Activated CD4-positive, CD25-positive, alpha-beta regulatory T cell treated with anti-CD3 and anti-CD28 coated beads, Interleukin-2, amount 50 U/mL, for 24 hours (primary cell): ENCODE measurements at regions not wholly inside any gene's neighbourhood (a gene's known extent, or its start where the extent isn't known, plus 50 kb on each side); places are given as distances from the start of the nearest gene placed in this dataset.

Experiments used
- ATAC-seq, 2 donors: fragments of 150-1000 bp; cut with Tn5 transposase; one replicate each; pipeline ENCODE4 v1.10.0; 2021; ENCODE audit warnings: mild to moderate bottlenecking in 1 of 2, moderate library complexity in 1 of 2

DNA sequence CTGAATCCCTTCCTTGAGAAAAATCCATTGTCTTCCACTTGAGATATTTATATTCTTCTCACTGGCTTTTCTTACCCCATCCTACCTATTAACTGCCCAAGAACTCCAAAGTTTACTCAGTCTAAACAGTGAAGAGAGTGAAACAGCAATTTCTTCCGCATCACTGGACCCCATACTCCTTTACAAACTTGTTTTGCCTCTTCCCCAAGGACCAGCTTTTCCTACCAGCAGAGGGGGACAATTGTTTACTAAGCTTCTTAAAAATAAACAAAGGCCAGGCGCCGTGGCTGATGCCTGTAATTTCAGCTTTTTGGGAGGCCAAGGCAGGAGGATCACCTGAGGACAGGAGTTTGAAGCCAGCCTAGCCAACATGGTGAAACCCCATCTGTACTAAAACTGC lies 52.0 kb downstream of the LRATD1 start:
- no peak for ATAC-seq

DNA sequence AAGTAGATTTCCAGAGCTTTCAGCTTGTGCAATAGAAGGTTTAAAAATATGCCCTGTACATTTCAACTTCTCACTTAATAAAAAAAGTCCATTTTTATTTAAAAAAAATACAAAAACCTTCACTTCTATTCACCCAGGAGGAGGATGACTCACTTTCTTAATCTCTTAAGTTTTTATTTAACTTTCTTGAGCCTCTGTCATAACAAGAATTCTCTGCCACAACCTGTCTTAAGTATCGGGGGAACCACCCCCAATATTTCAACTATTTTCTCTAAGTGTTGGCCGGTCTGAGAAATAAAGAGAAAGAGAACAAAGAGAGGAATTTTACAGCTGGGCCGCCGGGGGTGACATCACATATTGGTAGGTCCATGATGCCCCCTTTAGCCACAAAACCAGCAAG lies 58.4 kb downstream of the LRATD1 start:
- ATAC-seq, result no peak

DNA sequence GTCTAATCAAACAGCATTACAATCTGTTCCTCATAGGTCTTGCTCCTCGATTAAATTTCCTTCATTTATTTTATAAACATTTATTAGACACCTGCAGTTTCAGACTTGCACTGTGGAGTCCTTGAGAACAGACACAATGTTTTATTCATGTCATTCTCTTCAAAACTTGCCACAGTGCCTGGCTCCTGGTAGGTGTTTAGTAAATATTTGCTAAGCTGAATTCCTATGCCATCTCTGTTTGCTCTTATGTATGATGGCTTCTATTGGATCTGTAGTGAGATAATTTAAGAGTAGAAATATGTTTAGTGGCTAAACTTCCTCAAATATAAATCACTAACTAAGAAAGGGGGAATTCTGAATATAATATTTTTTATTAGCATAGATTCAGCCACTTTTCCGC lies 61.4 kb downstream of the LRATD1 start:
- no peak for ATAC-seq

DNA sequence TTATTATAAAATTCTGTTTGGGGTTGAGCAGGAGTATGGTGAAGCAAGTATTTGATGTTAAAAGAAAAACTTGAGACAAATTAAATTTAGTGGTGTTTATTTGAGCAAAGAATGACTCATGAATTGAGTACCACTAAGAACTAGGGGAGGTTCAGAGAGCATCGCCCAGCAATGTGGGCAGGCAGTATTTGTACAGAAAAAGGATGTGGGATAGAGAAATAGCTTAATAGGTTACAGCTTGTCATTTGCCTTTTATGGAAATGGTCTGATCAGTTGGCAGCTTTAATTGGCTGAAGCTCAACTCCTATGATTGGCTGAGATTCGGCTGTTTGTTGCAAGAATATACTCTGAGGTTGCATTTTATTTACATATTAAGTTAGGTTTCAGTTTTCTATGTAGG lies 68.2 kb downstream of the LRATD1 start:
- ATAC-seq, result no peak

DNA sequence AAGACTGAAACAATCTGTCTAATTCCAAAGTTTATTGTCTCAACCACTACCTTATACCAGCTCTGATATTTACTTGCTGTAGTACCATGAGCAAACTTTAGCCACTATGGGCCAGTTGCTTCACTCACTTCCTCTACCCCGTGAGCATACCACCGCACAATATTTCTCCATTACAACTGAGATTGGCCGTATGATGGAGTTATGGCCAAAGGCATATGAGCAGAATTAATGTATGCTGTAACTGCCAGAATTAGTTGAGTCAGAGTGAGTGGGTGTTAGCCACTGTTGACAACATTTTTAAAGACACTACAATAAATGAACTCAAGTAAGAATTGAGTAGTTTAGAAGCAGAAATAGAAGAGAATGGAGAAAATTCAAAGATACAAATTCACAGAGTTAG lies 69.7 kb downstream of the LRATD1 start:
- ATAC-seq, result no peak

DNA sequence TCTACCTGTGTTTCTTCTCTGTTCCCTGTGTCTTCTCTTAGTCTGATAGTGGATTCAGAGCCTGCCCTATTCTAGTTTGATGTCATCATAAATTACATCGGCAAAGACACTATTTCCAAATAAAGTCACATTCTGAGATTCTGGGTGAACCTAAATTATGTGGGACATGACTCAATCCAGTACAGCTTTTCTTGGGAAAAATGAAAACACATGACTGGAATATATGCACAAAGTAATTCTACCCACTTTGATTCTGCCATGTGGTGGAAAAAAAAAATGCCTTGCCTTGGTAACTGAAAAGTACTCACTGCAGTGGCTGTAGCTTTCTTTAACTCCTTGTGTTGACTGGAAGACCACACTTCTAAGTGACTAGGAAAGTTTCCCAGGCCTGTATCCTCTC lies 73.7 kb downstream of the LRATD1 start:
- ATAC-seq, result no peak

DNA sequence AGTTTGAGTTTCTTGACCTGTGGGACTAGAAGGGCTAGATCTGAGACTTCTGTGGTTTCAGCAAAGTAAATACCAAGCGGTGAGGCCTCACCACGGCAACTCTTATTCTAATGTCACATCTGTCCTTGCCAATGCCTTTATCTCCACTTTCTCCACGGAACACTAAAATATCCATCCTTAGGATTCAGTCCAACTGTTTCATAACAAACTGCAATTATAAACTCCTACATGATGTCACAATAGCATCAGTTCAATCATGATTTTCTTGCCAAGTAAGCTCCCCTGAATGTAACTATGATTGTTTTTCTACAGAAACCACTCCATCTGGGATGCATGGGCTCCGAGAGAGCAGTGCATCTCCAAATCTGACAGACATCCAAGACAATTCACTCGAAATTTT lies 79.6 kb downstream of the LRATD1 start:
- no peak for ATAC-seq

DNA sequence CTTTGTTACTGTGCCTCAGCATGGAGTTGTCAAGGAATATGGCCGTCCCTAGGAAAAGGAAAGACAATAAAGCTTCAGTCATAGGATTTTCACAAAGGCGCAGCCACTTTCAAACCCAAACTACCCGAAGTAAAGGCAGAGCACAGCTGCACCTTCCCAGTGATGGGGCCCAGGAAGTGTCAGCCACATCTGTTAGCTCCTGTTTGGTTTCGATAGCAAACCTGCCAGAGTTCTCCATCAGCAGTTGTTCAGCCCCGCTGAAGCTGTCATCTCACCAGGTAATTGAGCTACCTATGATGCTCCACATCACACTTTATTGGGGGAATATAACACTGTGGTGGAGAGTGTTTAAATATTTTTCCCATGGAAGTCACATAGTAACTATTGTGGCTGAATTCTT lies 80.7 kb downstream of the LRATD1 start:
- ATAC-seq, result no peak

DNA sequence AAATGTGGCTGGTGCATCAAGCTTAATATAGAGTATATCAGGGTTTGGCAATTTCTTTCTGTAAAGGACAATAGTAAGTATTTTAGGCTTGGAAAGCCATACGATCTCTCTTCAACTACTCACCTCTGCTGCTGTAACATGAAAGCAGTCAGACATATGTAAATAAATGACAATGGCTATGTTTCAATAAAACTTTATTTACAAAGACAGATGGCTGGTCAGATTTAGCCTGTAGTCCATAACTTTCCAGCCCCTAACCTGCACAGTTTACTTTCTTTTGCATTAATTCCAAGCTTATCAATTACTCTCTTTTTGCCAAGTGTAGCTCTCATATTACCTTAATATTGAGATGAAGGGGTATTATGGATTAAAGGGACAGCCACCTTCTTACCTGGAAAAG lies 83.1 kb downstream of the LRATD1 start:
- no peak for ATAC-seq

DNA sequence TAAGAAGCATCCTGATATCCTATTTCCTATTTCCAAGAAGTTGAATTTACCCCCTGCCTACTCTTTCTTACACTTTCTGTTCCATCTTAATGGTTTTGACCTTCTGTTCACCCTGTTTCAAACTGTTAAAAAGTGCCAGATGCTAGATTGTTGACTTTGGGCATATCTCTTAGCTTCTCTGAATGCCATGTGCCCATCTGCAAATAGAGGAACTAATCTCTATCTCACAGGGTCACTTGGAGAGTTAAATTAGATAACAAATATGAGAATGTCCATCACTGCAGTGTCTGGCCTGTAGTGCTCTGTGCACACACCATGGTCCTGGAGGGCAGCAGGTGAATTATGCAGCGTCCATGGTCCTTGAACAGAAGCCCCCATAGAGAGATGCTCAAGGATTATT lies 83.8 kb downstream of the LRATD1 start:
- ATAC-seq, result no peak

DNA sequence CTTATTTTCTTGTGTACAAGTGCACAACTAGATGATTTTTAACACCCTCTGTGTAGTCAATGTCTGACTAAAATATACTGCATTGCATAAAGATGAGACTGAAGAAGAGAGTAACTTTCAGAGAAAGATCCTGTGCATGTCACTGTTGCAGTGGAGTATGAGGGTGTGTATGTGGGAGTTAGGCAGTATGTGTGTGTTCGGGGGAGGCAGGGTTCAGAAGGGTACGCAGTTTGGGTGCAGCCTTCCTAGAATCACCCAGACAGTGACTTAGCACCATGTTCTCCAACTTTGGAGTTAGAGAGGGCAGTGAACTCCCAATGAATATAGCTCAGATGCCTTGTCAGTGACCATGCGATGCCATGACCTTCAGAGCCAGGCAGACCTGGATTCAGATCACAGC lies 84.6 kb downstream of the LRATD1 start:
- ATAC-seq, result no peak

DNA sequence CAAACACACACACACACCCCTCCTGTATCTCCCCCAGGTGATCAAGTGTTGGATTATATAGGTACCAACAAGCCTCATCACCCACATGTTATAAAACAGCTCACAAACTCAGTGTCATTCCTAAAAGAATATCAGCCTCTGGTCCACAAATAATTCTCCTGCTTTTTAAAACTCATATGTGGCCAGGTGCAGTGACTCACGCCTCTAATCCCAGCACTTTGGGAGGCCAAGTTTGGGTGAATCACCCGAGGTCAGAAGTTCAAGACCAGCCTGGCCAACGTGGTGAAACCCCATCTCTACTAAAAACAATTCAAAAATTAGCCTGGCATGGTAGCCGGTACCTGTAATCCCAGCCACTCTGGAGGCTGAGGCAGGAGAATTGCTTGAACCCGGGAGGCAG lies 87.8 kb downstream of the LRATD1 start:
- ATAC-seq, result no peak

DNA sequence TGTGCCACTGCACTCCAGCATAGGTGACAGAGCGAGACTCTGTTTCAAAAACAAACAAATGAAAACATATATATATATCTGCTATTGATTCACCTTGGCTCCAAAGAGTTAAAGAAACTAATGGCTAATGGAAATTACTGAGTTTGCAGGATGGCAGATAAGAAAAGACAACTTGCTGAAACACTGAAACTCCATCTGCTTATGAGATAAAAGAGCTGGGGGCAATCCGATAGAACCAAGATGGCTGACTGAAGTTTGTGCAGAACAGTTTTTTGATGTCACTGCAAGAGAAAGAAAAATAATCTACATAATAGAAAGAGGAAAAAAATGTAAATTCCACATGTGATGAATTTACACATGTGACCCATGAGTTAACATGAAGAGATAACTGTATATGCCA lies 88.2 kb downstream of the LRATD1 start:
- ATAC-seq, result no peak

DNA sequence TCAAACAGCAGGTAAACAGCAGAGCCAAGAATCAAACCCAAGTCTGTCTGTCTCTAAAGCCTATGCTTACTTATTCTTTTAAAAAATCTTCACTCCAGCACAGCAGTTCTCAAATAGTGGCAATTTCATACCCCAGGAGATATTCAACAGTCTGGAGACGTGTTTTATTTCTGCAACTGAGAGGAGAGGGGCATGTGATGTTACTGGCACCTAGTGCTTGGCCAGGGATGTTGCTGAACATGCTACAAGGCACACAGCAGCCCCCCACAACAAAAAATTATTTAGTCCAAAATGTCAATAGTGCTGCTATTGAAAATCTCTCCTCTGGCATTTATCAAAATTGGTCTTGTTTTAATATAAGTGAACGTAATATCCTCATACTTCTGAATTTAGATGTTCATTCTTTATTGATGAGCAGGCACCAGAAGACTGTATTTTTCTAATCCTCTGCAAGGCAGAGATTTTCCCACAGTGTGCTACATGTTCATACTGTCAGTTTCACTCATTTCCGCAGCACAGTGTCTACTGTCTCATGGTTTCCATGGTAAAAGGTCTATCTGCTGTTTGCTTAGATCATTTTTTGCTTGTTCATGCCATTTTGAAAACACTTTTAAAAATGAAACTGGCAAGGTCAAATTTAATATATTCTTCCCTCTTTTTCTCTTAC lies 90.5 kb downstream of the LRATD1 start:
- no peak for ATAC-seq

DNA sequence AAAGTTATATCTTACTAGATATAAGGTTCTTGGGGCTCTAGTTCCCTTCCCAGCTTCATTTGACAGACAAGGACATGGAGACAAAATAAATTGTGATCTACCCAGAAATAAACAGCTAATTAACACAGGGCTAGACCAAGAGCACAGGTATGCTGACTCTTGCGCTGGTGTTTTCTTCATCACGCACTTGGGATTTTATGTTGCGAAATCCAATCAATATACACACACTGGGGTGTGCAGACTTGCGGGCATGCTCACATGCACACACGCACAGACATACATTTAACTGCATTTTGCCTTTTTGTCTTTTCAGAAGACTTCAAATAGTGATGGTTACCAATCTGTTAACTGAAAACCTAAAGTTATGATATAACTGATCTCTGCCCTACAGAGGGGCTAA lies 91.2 kb downstream of the LRATD1 start:
- ATAC-seq, result no peak

DNA sequence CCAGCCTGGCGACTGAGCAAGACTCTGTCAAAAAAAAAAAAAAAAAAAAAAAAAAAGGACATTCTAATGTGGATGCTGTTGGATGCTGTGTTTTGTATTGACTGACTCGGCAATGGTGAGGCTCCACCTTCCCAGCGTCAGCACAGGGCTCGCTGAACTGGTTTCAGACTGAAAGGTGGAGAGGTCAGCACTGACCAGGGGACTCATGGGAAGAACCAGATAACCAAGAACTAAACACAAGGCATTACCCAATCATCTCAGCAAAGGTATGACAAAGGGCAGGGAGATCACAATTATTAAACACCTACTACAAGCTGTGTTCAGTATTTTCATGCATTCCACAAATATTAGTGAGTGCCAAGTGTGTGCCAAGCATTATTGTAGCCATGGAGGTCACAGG lies 103.2 kb downstream of the LRATD1 start:
- no peak for ATAC-seq

DNA sequence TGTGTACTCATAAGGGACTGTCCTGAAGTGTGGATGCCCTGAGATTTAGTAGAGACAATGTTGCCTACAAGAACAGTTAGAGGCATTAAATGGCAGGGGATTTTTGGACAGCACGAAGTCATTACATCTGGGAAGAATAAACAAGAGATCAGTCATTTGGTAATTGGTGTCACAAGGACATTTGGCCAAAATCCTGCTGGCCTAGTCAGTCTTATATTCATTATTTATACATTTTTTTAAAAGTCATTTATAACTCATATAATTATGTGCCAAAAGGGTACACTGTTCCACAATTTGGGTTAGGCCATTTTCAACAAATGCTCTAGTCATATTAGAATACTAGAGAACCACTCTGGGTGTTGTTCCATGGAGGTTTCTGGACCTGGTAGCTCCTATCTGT lies 104.7 kb downstream of the LRATD1 start:
- ATAC-seq, result no peak

DNA sequence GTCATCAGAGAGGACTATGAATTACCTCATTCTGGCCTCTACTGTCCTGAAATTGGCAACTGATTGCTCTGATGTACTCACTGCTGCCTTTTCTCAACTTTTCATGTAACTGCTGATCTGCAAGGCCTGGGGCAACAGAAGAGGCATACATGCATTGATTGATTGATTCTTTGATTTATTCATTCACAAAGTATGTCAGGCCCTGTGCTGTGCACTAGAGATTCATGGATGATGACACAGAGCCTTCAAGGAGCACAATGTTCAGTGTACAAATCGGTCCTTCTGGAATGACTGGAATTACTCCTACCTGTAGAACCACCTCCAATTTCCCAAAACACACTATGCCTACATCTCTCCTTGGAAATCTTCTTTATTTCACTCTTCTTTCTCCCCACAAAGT lies 111.3 kb downstream of the LRATD1 start:
- ATAC-seq, result no peak

DNA sequence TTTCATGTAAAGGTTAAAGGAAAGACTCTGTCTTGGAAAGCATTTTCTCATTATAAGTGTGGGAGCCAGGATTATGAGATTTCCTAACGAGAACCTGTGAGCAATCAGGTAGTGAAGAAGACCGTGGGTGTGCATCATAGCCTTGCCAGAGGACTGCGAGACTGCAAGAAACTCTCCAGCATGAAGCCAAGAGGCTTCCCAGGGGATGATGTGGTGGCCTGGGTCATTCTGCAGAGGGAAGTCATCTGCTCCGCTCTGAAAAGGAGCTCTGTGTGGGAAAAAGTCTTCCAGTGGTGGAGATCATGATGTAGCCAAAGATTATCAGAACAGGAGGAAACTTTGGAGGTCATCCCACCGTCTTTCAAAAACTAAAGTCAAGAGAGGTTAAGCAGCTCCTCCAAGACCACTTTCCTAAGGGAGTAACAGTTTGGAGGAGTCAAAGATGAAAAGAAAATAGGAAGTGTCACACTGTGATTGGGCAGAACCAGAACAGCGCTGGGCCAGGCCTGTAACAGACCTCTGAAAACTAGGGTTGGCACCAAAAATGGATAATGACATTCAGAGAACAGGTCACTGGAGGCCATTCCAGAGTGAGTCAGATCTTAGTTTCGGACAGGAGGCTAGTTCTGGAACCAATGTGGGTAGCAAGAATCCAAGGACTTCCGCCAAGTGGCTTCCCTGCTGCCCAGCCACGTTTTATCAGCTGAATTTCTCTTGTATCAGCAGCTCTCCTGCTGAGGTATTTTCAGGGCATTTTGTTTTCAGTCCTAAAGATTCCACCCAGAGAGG lies 113.0 kb downstream of the LRATD1 start:
- ATAC-seq, result no peak

DNA sequence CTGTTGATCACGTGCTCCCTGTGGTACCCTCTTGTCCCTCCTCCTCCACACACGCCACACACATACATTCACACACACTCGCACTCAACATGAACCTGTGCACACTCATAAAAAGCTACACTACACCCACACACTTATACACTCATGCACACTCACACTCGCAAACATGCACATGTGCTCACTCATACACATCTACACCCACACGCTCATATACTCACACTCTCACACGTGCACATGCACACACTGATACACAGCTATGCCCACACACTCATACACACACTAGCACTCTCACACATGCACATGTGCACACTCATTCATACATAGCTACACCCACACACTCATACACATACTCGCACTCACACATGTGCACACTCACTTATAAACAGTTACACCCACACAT lies 113.6 kb downstream of the LRATD1 start:
- ATAC-seq, result no peak

DNA sequence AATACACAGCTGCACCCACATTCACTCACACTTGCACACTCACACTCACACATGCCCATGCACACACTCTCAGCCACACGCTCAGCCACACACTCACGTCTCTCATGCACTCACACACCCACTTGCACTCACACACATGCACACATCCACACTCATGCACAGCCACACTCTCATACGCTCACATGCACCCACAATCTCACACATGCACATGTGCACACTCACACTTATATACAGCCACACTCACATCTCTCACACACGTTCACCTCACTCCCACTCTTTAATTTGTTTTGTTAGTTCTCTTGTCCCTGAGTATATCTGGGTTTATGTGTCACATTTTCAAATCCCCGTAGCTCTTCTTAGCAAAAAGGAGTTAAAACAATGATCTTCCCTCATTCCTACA lies 114.9 kb downstream of the LRATD1 start:
- ATAC-seq, result no peak

DNA sequence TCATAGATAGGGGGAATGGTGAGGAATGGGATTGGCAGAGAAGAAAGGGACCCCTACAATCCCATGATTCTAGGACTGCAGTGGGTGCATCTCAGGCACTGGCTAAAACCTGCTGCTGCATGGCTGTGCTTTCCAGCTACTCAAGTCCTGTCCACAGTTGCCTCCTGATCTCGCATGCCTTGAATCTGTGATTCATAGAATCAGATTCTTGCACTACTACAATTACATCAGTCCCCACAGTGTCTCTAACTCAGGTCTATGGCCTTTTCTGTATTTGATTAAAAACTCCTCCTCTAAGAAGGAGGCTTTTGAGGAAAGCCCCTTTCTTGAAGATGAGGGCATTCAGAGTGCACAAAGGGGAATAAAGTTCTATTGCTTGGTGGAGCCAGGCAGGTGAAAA lies 117.4 kb downstream of the LRATD1 start:
- ATAC-seq, result no peak

DNA sequence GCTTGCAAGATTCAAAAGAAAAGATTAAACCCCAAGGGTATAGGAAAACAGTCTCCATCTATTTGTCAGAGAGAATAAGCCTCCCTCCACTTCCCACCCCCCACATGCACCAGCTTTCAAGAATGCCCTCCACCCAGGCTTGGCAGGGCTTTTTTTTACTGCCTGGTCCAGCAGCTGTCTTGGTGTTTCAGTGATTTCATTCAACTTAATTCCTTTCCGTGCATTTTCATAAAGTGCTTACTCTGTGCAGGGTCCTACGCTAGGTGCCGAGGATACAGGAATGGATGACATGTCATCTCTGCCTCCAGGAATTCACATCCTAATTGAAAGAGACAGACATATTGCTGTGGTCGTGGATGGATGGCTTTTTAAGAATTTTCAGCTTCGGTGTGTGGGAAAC lies 117.9 kb downstream of the LRATD1 start:
- ATAC-seq, result no peak

DNA sequence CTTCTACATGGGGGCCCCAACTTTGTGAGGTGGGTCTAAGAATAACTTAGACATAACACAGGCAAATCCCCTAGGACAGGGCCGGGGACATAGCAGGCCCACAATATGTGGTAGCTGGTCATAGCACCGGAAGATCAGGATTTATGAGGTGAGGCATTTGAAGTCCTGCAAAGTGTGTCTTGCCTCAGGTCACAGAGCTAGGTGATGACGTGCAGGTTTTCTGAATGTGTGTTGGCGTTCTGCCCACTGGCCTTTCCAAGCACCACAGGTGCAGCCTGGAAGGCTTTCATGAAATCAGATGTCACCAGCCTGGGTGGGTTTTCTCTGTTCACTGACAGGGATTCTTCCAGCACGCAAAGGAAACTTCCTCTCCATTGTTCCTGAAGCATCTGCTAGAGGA lies 119.1 kb downstream of the LRATD1 start:
- no peak for ATAC-seq

DNA sequence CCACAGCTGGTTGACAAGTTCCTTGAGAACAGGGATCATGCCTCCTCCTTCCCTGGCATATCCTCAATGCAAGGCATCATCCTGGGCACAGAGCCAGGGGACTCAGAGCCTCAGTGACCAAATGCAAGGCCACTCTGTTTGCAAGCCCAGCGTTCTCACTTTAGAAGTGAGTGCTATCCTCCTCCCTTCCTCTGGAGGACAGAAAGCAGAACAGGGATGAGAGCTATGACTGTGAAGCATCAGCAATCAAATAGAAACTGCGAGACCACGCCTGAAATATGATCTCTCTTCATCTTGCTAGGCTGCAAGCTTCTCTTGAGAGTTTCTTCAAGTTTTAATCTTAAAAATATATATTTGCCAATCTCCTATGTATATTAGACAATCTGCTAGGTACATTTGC lies 119.8 kb downstream of the LRATD1 start:
- ATAC-seq, result no peak
